HEK293T (cell line): ENCODE measurements at regions not wholly inside any gene's neighbourhood (a gene's known extent, or its start where the extent isn't known, plus 50 kb on each side); places are given as distances from the start of the nearest gene placed in this dataset.

Experiments used
- ARNT ChIP-seq: fragments of 450-650 bp; IDR thresholded peaks from 2 replicates; pipeline ENCODE4 v1.6.1; 2017; ENCODE audit warnings: mild to moderate bottlenecking
- SUZ12 ChIP-seq: fragments of 450-650 bp; IDR thresholded peaks from 2 replicates; pipeline ENCODE4 v1.6.1; 2016; ENCODE audit warnings: mild to moderate bottlenecking
- ZNF384 ChIP-seq: fragments of 450-650 bp; IDR thresholded peaks from 2 replicates; pipeline ENCODE4 v1.6.1; 2016

DNA sequence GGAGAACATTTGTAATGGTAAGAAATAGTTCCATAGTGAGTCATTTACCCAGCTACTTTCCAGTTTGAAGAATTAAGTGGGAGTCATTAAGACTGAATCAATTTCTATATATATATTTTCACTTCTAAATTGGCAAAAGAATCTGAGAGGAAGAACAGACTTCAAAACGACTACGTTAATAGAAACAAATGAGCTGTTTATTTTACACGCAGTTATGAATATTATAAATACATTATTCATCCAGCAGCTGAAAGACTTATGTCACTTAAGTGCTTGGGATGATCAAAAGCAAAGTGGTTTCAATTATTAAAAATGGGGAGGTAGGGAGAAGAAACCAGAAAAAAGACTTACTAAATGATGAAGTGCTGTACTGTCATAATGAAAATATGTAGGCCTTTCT, 260.5 kb upstream of the DDX53 start:
- TF ChIP-seq ARNT, result no peak
- TF ChIP-seq SUZ12, result no peak
- no peak for TF ChIP-seq ZNF384
